Thyroid gland (tissue), 4 donors: ENCODE measurements at regions not wholly inside any gene's neighbourhood (a gene's known extent, or its start where the extent isn't known, plus 50 kb on each side); places are given as distances from the start of the nearest gene placed in this dataset.

Source experiments
- POLR2A ChIP-seq, 2 donors: fragments of 450-650 bp; IDR thresholded peaks; one replicate each; pipeline ENCODE4 v1.6.1; 2017; ENCODE audit warnings: antibody characterized with exemption in 2 of 2, mild to moderate bottlenecking in 2 of 2, moderate library complexity in 1 of 2
- TF ChIP-seq, protein P1 (sequence below), 6 experiments: fragments of 200-600 bp in 3 of 6; fragments of 450-650 bp in 3 of 6; sonication (generic) in 3 of 6; IDR thresholded peaks; one replicate each; pipeline ENCODE4 v1.5.1; 2016 to 2019; ENCODE audit warnings: antibody characterized with exemption in 6 of 6, mild to moderate bottlenecking in 2 of 6, inconsistent platforms in 1 of 6, moderate library complexity in 1 of 6

DNA sequence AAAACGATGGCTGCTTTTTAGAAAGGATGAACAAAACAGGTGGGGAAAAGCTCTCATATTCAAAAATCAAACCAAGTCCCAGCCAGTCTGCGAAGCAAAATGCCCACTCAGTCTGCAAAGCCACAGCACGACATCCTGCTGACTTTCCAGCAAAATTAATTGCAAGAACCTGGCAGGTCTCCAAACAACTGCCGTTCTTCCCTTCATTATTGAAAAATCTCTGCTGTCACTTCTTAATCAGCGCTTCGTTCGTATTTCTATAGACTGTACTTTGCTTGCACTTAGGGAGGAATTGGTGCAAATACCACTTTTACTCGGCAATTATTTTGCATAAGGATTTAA lies 222.4 kb downstream of the CBLN4 start:
- TF ChIP-seq, protein P1, sequence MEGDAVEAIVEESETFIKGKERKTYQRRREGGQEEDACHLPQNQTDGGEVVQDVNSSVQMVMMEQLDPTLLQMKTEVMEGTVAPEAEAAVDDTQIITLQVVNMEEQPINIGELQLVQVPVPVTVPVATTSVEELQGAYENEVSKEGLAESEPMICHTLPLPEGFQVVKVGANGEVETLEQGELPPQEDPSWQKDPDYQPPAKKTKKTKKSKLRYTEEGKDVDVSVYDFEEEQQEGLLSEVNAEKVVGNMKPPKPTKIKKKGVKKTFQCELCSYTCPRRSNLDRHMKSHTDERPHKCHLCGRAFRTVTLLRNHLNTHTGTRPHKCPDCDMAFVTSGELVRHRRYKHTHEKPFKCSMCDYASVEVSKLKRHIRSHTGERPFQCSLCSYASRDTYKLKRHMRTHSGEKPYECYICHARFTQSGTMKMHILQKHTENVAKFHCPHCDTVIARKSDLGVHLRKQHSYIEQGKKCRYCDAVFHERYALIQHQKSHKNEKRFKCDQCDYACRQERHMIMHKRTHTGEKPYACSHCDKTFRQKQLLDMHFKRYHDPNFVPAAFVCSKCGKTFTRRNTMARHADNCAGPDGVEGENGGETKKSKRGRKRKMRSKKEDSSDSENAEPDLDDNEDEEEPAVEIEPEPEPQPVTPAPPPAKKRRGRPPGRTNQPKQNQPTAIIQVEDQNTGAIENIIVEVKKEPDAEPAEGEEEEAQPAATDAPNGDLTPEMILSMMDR (IDR thresholded peaks at IDR 0.05): no peak
- no peak for TF ChIP-seq POLR2A (IDR thresholded peaks at IDR 0.05)
